DOHH2 (cell line): ENCODE measurements at regions not wholly inside any gene's neighbourhood (a gene's known extent, or its start where the extent isn't known, plus 50 kb on each side); places are given as distances from the start of the nearest gene placed in this dataset.

Experiments
- H3F3A ChIP-seq: fragments of 200-600 bp; sonication (generic), shearing (Covaris generic); 2 replicates; pipeline ENCODE4 v1.6.0; 2016; ENCODE audit warnings: antibody characterized with exemption, mild to moderate bottlenecking; ENCODE audit not compliant: control insufficient read depth, insufficient read depth
- H3K27ac ChIP-seq: fragments of 200-600 bp; sonication (generic); 2 replicates; pipeline ENCODE4 v1.5.1; 2014; ENCODE audit warnings: low read depth, mild to moderate bottlenecking, low read length, moderate library complexity
- H3K27me3 ChIP-seq: fragments of 200-600 bp; sonication (generic); 2 replicates; pipeline ENCODE4 v1.6.1; 2014; ENCODE audit warnings: mild to moderate bottlenecking, low read length, mixed read lengths; ENCODE audit not compliant: control insufficient read depth
- H3K36me3 ChIP-seq: fragments of 200-600 bp; sonication (generic); 2 replicates; pipeline ENCODE4 v1.6.1; 2014; ENCODE audit warnings: mild to moderate bottlenecking, low read length, moderate library complexity, mixed read lengths; ENCODE audit not compliant: control insufficient read depth
- H3K4me1 ChIP-seq: fragments of 200-600 bp; sonication (generic); 2 replicates; pipeline ENCODE4 v1.6.1; 2014; ENCODE audit warnings: mild to moderate bottlenecking, low read length, mixed read lengths; ENCODE audit not compliant: control insufficient read depth
- H3K4me2 ChIP-seq: fragments of 200-600 bp; sonication (generic); 2 replicates; pipeline ENCODE4 v1.6.0; 2014; ENCODE audit warnings: mild to moderate bottlenecking, low read length, moderate library complexity
- H3K4me3 ChIP-seq: fragments of 200-600 bp; sonication (generic); 2 replicates; pipeline ENCODE4 v1.5.1; 2014; ENCODE audit warnings: mild to moderate bottlenecking, low read length, mixed read lengths
- H3K79me2 ChIP-seq: fragments of 200-600 bp; sonication (generic); 2 replicates; pipeline ENCODE4 v1.6.1; 2014; ENCODE audit warnings: mild to moderate bottlenecking, low read length, mixed read lengths; ENCODE audit not compliant: control insufficient read depth
- H3K9me2 ChIP-seq: fragments of 200-600 bp; sonication (generic); replicated peaks from 2 replicates; pipeline ENCODE4 v1.6.1; 2014; ENCODE audit warnings: mild to moderate bottlenecking, low read length, mixed read lengths; ENCODE audit not compliant: control insufficient read depth
- H3K9me3 ChIP-seq: fragments of 200-600 bp; sonication (generic); 2 replicates; pipeline ENCODE4 v1.6.1; 2014; ENCODE audit warnings: antibody characterized with exemption, low read length, mixed read lengths; ENCODE audit not compliant: control insufficient read depth, insufficient read depth
- H4K20me1 ChIP-seq: fragments of 200-600 bp; sonication (generic); 2 replicates; pipeline ENCODE4 v1.6.0; 2014; ENCODE audit warnings: low read depth, mild to moderate bottlenecking, antibody characterized with exemption, low read length, moderate library complexity; ENCODE audit not compliant: control insufficient read depth, insufficient read depth
- CTCF ChIP-seq: fragments of 200-600 bp; sonication (generic); IDR thresholded peaks from one replicate; pipeline ENCODE4 v1.5.1; 2014; ENCODE audit warnings: antibody characterized with exemption, mild to moderate bottlenecking, low read depth, low read length; ENCODE audit not compliant: poor library complexity, severe bottlenecking
- EZH2phosphoT487 ChIP-seq: fragments of 200-600 bp; sonication (generic); IDR thresholded peaks from 2 replicates; pipeline ENCODE4 v1.6.1; 2017; ENCODE audit warnings: borderline replicate concordance, mild to moderate bottlenecking, antibody characterized with exemption, low read length, moderate library complexity, mixed read lengths

DNA sequence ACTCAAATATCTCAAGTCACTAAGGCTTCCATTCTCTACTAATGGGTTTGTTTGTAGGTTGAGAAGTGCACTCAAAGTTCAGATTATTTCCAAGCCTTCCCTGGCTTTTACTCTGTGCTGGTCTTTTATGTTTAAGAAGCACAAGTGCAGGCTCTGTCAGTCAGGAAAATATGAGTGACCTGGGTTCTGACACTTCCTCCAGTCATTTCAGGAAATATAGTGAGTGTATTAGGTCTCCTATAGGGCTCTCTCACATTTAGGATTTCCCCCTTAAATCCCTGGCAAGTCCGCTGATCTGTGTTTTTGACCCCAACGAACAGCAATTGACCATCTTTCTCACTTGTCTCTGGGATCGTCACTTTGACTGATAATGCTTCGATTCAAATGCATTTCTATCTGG is 210.2 kb downstream of the ARPP21 start:
- Histone ChIP-seq H3K27ac (no peak overlapping the region), H3K36me3 (no peaks in the 10 kb centered on the region), H3K4me2 (no peak overlapping the region), H3K9me3 (no peaks in the 10 kb centered on the region), H3K4me3 (no peak overlapping the region), H3K9me2 (no peaks in the 10 kb centered on the region), H3K79me2 (no peaks in the 10 kb centered on the region), H4K20me1 (no peaks in the 10 kb centered on the region), H3K27me3 (no peaks in the 10 kb centered on the region), H3K4me1 (no peaks in the 10 kb centered on the region), H3F3A (no peaks in the 10 kb centered on the region)
- no peak for TF ChIP-seq EZH2phosphoT487
- no peak for TF ChIP-seq CTCF

DNA sequence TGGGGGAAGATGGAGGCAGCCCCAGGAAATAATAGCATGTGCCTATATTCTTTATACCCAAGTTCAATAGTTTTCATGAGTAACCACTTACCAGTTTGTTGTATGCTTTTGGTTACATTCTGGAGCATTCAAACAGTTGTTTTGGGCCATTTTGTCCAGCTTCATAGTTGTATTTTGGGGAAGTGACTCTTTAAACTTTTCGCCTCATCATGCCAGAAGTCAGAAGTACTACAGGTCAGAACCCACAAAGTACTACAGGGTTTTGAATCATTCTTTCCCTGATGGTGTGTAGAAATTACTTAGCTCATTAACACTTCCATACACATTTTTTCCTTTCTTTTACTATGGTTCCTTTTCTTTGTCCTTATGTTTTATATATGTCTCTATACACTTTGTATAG is 210.6 kb downstream of the ARPP21 start:
- TF ChIP-seq CTCF = no peak
- no peak for TF ChIP-seq EZH2phosphoT487
- Histone ChIP-seq H3K4me2 (no peak overlapping the region), H3K36me3 (no peaks in the 10 kb centered on the region), H3K4me3 (no peak overlapping the region), H3K79me2 (no peaks in the 10 kb centered on the region), H4K20me1 (no peaks in the 10 kb centered on the region), H3K4me1 (no peaks in the 10 kb centered on the region), H3F3A (no peaks in the 10 kb centered on the region), H3K9me3 (no peaks in the 10 kb centered on the region), H3K27me3 (no peaks in the 10 kb centered on the region), H3K27ac (no peak overlapping the region), H3K9me2 (no peaks in the 10 kb centered on the region)

DNA sequence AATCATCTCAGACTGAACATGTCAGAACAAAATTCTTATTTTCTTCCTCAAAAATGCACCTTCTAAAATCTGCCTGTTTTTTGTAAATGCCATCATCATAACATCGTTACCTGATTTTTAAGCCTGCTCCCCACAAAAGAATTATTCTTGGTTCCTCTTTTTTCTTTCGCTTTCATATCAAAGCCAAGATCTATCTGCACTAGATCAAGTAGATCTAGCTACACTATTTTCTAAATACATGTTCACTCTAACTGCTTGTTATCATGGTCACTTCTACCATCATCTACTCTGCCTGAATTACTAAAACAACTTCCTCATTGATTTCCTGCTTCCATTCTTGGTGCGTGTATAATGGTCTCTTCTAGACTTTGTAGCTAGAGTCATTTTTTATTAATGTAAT is 217.7 kb downstream of the ARPP21 start:
- no peak overlapping the region for H3K27ac ChIP-seq
- no peaks in the 10 kb centered on the region for H4K20me1 ChIP-seq

More for the DNA sequence above, 217.7 kb downstream of the ARPP21 start:
- H3K4me3 ChIP-seq = no peak overlapping the region
- TF ChIP-seq CTCF = no peak
- TF ChIP-seq EZH2phosphoT487 = no peak
- no peaks in the 10 kb centered on the region for H3K36me3 ChIP-seq
- no peaks in the 10 kb centered on the region for H3K4me1 ChIP-seq
- no peaks in the 10 kb centered on the region for H3K79me2 ChIP-seq
- no peaks in the 10 kb centered on the region for H3F3A ChIP-seq
- H3K9me3 ChIP-seq = no peaks in the 10 kb centered on the region
- H3K4me2 ChIP-seq = no peak overlapping the region
- H3K27me3 ChIP-seq = no peaks in the 10 kb centered on the region
- H3K9me2 ChIP-seq = no peaks in the 10 kb centered on the region
